WERI-Rb-1 (cell line): ENCODE measurements at regions not wholly inside any gene's neighbourhood (a gene's known extent, or its start where the extent isn't known, plus 50 kb on each side); places are given as distances from the start of the nearest gene placed in this dataset.

ENCODE experiments used
- DNase-seq: peaks from one replicate; pipeline ENCODE4 v3.0.0-alpha.2; 2020
- H3K27ac ChIP-seq: fragments of 250-450 bp; sonication (Bioruptor Pico); 2 replicates; pipeline ENCODE4 v1.5.1; 2020; ENCODE audit warnings: mild to moderate bottlenecking, moderate library complexity
- H3K27me3 ChIP-seq: fragments of 250-450 bp; sonication (Bioruptor Pico); 2 replicates; pipeline ENCODE4 v1.5.1; 2021; ENCODE audit warnings: mild to moderate bottlenecking, low read depth, moderate library complexity; ENCODE audit not compliant: insufficient read depth, severe bottlenecking
- H3K36me3 ChIP-seq: fragments of 250-450 bp; sonication (Bioruptor Pico); 2 replicates; pipeline ENCODE4 v1.5.1; 2020; ENCODE audit warnings: mild to moderate bottlenecking, moderate library complexity
- H3K4me3 ChIP-seq: 2 replicates; pipeline ENCODE4 v1.5.1; 2011; ENCODE audit warnings: low read depth, mild to moderate bottlenecking, control low read depth, low read length
- H3K9me3 ChIP-seq: fragments of 250-450 bp; sonication (Bioruptor Pico); 2 replicates; pipeline ENCODE4 v1.5.1; 2021; ENCODE audit warnings: mild to moderate bottlenecking, moderate library complexity; ENCODE audit not compliant: severe bottlenecking
- TF ChIP-seq, protein P1 (sequence below): IDR thresholded peaks from 2 replicates; pipeline ENCODE4 v1.5.1; 2011; ENCODE audit warnings: low read depth, mild to moderate bottlenecking, control low read depth, inconsistent platforms, low read length

GRCh38 chr14:43778570-43778936 lies 728.5 kb downstream of the FSCB start:
- H3K27ac ChIP-seq: no peak overlapping the region
- H3K9me3 ChIP-seq: no peaks in the 10 kb centered on the region
- no peak overlapping the region for H3K4me3 ChIP-seq
- TF ChIP-seq, protein P1, sequence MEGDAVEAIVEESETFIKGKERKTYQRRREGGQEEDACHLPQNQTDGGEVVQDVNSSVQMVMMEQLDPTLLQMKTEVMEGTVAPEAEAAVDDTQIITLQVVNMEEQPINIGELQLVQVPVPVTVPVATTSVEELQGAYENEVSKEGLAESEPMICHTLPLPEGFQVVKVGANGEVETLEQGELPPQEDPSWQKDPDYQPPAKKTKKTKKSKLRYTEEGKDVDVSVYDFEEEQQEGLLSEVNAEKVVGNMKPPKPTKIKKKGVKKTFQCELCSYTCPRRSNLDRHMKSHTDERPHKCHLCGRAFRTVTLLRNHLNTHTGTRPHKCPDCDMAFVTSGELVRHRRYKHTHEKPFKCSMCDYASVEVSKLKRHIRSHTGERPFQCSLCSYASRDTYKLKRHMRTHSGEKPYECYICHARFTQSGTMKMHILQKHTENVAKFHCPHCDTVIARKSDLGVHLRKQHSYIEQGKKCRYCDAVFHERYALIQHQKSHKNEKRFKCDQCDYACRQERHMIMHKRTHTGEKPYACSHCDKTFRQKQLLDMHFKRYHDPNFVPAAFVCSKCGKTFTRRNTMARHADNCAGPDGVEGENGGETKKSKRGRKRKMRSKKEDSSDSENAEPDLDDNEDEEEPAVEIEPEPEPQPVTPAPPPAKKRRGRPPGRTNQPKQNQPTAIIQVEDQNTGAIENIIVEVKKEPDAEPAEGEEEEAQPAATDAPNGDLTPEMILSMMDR: no peak
- no peaks in the 10 kb centered on the region for H3K36me3 ChIP-seq
- no peak for DNase-seq
- peaks cover 13% of the 10 kb centered on the region for H3K27me3 ChIP-seq

- H3K9me3 ChIP-seq: no peaks in the 10 kb centered on the region
- no peak overlapping the region for H3K27ac ChIP-seq
- H3K27me3 ChIP-seq: no peaks in the 10 kb centered on the region
- H3K4me3 ChIP-seq: no peak overlapping the region
- TF ChIP-seq, protein P1: no peak
- H3K36me3 ChIP-seq: no peaks in the 10 kb centered on the region
- no peak for DNase-seq
Observed at GRCh38 chr14:43765474-43765873, 741.6 kb downstream of the FSCB start.

- H3K9me3 ChIP-seq: no peaks in the 10 kb centered on the region
- H3K27me3 ChIP-seq: no peaks in the 10 kb centered on the region
- DNase-seq: no peak
- H3K36me3 ChIP-seq: no peaks in the 10 kb centered on the region
- TF ChIP-seq, protein P1: no peak
- H3K4me3 ChIP-seq: no peak overlapping the region
- H3K27ac ChIP-seq: no peak overlapping the region
Observed at GRCh38 chr14:43764433-43764832, 742.6 kb downstream of the FSCB start.

GRCh38 chr14:43755707-43756106 lies 751.4 kb downstream of the FSCB start:
- H3K27ac ChIP-seq: no peak overlapping the region
- no peaks in the 10 kb centered on the region for H3K36me3 ChIP-seq
- H3K27me3 ChIP-seq: peaks cover 15% of the 10 kb centered on the region
- no peak for DNase-seq
- no peaks in the 10 kb centered on the region for H3K9me3 ChIP-seq
- H3K4me3 ChIP-seq: no peak overlapping the region
- TF ChIP-seq, protein P1: no peak

DNA sequence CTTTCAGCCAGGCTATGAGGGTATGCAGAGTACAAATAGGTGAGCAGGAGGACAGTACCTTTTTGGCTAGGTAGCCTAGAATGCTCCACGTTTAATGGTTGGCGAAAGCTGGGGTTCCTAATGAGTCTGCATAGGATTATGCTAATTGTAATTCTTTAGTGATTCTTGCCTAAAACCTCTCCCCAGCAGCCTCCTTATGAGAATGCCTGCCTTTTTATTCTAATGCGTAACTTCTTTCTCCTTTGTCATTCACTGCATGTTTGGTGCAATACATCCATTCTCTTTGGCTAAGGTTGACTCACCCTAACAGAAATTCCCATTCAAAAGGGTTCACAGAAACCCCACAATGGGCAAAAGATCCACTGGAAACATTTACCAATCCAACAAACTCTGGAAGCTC lies 752.2 kb downstream of the FSCB start:
- Histone ChIP-seq H3K4me3 (no peak overlapping the region), H3K27me3 (peaks cover 19% of the 10 kb centered on the region), H3K27ac (no peak overlapping the region), H3K9me3 (no peaks in the 10 kb centered on the region), H3K36me3 (no peaks in the 10 kb centered on the region)
- TF ChIP-seq, protein P1: no peak
- no peak for DNase-seq

GRCh38 chr14:43745746-43746145 lies 761.3 kb downstream of the FSCB start:
- no peaks in the 10 kb centered on the region for H3K9me3 ChIP-seq
- no peak overlapping the region for H3K4me3 ChIP-seq
- peaks cover 20% of the 10 kb centered on the region for H3K27me3 ChIP-seq
- H3K36me3 ChIP-seq: no peaks in the 10 kb centered on the region
- TF ChIP-seq, protein P1: no peak
- DNase-seq: no peak
- H3K27ac ChIP-seq: no peak overlapping the region
